ENCODE measurements at regions not wholly inside any gene's neighbourhood (a gene's known extent, or its start where the extent isn't known, plus 50 kb on each side); places are given as distances from the start of the nearest gene placed in this dataset.
A peak's percentile ranks its signal among the peaks of the same experiment; 100 is the strongest.

GRCh38 chr2:47272031-47272864 lies 95.9 kb upstream of the CALM2 start:
- H3F3A ChIP-seq (ENCODE audit: insufficient read depth, low read length), result no peaks in the 10 kb centered on the region
- TF ChIP-seq EZH2 (optimal IDR thresholded peaks at IDR 0.05; ENCODE audit: low read depth, low read length) (no peak), CTCF (IDR thresholded peaks at IDR 0.05; ENCODE audit: low read length) (peak; percentile 94), EZH2phosphoT487 (IDR thresholded peaks at IDR 0.05; ENCODE audit: low read length) (no peak)
- no peaks in the 10 kb centered on the region for H4K20me1 ChIP-seq (ENCODE audit: insufficient read depth, low read length)
- H3K9me2 ChIP-seq (replicated peaks; ENCODE audit: insufficient read depth, low read length), result no peaks in the 10 kb centered on the region
- H3K27me3 ChIP-seq (replicated peaks; ENCODE audit: insufficient read depth, low read length), result no peaks in the 10 kb centered on the region
- peak overlapping the region; percentile 99 for H2AFZ ChIP-seq (ENCODE audit: low read length)
- H3K9me3 ChIP-seq (replicated peaks; ENCODE audit: insufficient read depth, low read length), result no peaks in the 10 kb centered on the region
- peak overlapping the region; percentile 96 for H3K4me2 ChIP-seq (ENCODE audit: low read depth, low read length)
- H3K4me3 ChIP-seq (ENCODE audit: low read length), result peak overlapping the region; percentile 69
- H3K36me3 ChIP-seq (replicated peaks; ENCODE audit: insufficient read depth, low read length), result no peaks in the 10 kb centered on the region
- peak overlapping the region; percentile 53; the same call in 1 of the 2 replicates for H3K9ac ChIP-seq (ENCODE audit: low read length)
- H3K27ac ChIP-seq (ENCODE audit: low read length), result no peak overlapping the region
- H3K4me1 ChIP-seq (ENCODE audit: low read length), result peaks cover 12% of the 10 kb centered on the region
- no peaks in the 10 kb centered on the region for H3K79me2 ChIP-seq (ENCODE audit: low read length)
- peak; percentile 50 for DNase-seq

DNA sequence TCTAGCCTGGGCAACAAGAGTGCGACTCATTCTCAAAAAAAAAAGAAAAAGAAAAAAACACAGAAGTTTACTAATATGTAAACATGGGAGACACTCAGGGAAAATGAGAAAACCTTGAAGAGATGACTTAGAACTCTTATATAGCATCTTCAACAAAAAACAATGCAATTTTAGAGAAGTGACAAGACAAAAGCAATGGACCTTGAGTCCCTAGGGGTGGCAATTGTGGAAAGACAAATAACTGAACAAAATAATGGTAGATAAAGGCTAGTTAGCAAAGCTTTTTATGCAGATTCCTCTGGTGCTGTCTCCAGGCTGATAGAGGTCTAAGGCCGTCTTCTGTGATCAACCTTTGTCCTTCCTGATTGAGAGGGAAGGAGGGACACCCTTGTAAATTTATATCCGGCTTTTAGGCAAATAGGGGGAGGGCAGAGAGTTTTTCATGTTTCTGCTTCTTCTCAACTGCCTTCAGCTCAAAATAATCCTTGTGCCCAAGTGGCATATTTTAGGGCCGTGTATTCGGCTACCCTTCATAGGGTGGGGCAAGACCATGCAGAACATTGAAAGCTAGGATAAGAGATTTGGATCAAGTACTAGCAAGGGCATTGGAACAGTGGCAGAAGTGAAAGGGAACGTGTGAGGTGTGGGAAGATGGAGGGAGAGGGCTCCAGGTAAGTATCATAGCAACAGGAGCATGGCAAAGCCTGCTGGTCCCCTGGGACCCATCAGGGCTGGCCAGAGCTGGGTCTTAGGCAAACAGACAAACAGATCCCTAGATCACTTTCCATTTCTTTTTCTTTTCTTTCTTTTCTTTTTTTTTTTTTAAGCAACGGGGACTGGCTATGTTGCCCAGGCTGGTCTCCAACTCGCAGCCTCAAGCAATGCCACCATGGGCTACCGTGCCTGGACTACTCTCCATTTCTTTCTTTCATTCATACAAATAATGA lies 95.0 kb upstream of the CALM2 start:
- peak overlapping the region; percentile 99 for H2AFZ ChIP-seq (ENCODE audit: low read length)

DNA sequence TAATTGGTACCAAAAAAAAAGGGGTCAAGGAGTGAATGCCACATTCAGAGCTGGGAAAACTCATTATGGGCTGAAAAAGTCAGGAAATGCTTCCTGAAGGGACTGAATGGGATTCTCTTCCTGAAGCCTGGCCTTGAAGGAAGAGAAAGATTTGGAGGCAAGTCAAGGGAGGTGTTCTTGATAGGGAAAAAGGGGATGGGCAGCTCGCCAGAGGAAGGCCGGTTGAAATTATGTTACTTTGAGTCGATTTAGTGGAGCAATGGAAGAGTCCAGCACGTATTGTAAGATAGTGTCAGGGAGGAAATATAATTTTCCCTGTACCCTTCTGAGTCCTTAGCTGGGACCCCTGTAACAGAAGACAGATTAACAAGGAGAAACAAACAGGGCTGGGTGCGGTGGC lies 94.1 kb upstream of the CALM2 start:
- Histone ChIP-seq H3K4me2 (ENCODE audit: low read depth, low read length) (no peak overlapping the region), H3K36me3 (replicated peaks; ENCODE audit: insufficient read depth, low read length) (no peaks in the 10 kb centered on the region), H3K9ac (ENCODE audit: low read length) (no peak overlapping the region), H3K27me3 (replicated peaks; ENCODE audit: insufficient read depth, low read length) (no peaks in the 10 kb centered on the region), H3K9me2 (replicated peaks; ENCODE audit: insufficient read depth, low read length) (no peaks in the 10 kb centered on the region), H3K9me3 (replicated peaks; ENCODE audit: insufficient read depth, low read length) (no peaks in the 10 kb centered on the region), H3K4me3 (ENCODE audit: low read length) (no peak overlapping the region), H4K20me1 (ENCODE audit: insufficient read depth, low read length) (no peaks in the 10 kb centered on the region), H3K4me1 (ENCODE audit: low read length) (peaks cover 12% of the 10 kb centered on the region), H3F3A (ENCODE audit: insufficient read depth, low read length) (no peaks in the 10 kb centered on the region), H2AFZ (ENCODE audit: low read length) (no peak overlapping the region), H3K27ac (ENCODE audit: low read length) (no peak overlapping the region), H3K79me2 (ENCODE audit: low read length) (no peaks in the 10 kb centered on the region)
- no peak for DNase-seq
- no peak for TF ChIP-seq EZH2phosphoT487 (IDR thresholded peaks at IDR 0.05; ENCODE audit: low read length)
- TF ChIP-seq EZH2 (optimal IDR thresholded peaks at IDR 0.05; ENCODE audit: low read depth, low read length), result no peak
- no peak for TF ChIP-seq CTCF (IDR thresholded peaks at IDR 0.05; ENCODE audit: low read length)

More for the DNA sequence above, 95.0 kb upstream of the CALM2 start:
- Histone ChIP-seq H3K36me3 (replicated peaks; ENCODE audit: insufficient read depth, low read length) (no peaks in the 10 kb centered on the region), H3K9ac (ENCODE audit: low read length) (no peak overlapping the region), H3F3A (ENCODE audit: insufficient read depth, low read length) (no peaks in the 10 kb centered on the region), H4K20me1 (ENCODE audit: insufficient read depth, low read length) (no peaks in the 10 kb centered on the region), H3K4me1 (ENCODE audit: low read length) (peaks cover 12% of the 10 kb centered on the region), H3K27ac (ENCODE audit: low read length) (no peak overlapping the region), H3K27me3 (replicated peaks; ENCODE audit: insufficient read depth, low read length) (no peaks in the 10 kb centered on the region), H3K4me2 (ENCODE audit: low read depth, low read length) (peak overlapping the region; percentile 96; the same call in 1 of the 2 replicates), H3K9me2 (replicated peaks; ENCODE audit: insufficient read depth, low read length) (no peaks in the 10 kb centered on the region), H3K79me2 (ENCODE audit: low read length) (no peaks in the 10 kb centered on the region), H3K4me3 (ENCODE audit: low read length) (no peak overlapping the region), H3K9me3 (replicated peaks; ENCODE audit: insufficient read depth, low read length) (no peaks in the 10 kb centered on the region)
- DNase-seq, result no peak
- TF ChIP-seq CTCF (IDR thresholded peaks at IDR 0.05; ENCODE audit: low read length) (no peak), EZH2 (optimal IDR thresholded peaks at IDR 0.05; ENCODE audit: low read depth, low read length) (no peak), EZH2phosphoT487 (IDR thresholded peaks at IDR 0.05; ENCODE audit: low read length) (no peak)
